ENCODE measurements at regions not wholly inside any gene's neighbourhood (a gene's known extent, or its start where the extent isn't known, plus 50 kb on each side); places are given as distances from the start of the nearest gene placed in this dataset.

GRCh38 chr2:102078773-102079172 lies 63.8 kb upstream of the IL1R1 start:
- ATAC-seq (replicated peaks; ENCODE audit: extremely low read depth, poor library complexity, severe bottlenecking), result no peak
- Mint-ChIP-seq H3K27ac (ENCODE audit: low read depth) (no peak overlapping the region), H3K4me1 (peaks cover 15% of the 10 kb centered on the region), H3K9me3 (no peaks in the 10 kb centered on the region), H3K27me3 (peaks cover 18% of the 10 kb centered on the region), H3K4me3 (no peak overlapping the region), H3K36me3 (ENCODE audit: insufficient read depth) (peaks cover 1% of the 10 kb centered on the region)
- no peak for DNase-seq (ENCODE audit: low spot score in 2 of 2)

- DNase-seq (ENCODE audit: low spot score in 2 of 2) (no peak), ATAC-seq (replicated peaks; ENCODE audit: extremely low read depth, poor library complexity, severe bottlenecking) (no peak)
- Mint-ChIP-seq H3K4me1 (peaks cover 15% of the 10 kb centered on the region), H3K4me3 (no peak overlapping the region), H3K36me3 (ENCODE audit: insufficient read depth) (peaks cover 1% of the 10 kb centered on the region), H3K27me3 (peaks cover 18% of the 10 kb centered on the region), H3K27ac (ENCODE audit: low read depth) (no peak overlapping the region), H3K9me3 (no peaks in the 10 kb centered on the region)
These were observed 61.9 kb upstream of the IL1R1 start for GRCh38 chr2:102080451-102081242.

DNA sequence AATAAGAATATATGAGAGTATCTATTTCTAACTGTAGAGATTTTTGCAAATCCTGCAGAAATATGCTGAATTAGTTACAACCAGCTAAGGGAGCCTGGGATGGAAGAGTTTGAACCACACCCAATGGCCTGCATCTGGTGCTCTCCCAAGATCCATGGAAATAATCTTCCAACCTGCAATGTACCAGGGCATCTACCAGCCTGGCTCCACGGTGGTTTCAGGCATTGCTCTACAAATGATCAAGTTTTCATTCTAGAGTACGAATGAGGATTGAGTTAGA lies 61.4 kb upstream of the IL1R1 start:
- DNase-seq (ENCODE audit: low spot score in 2 of 2) (no peak), ATAC-seq (replicated peaks; ENCODE audit: extremely low read depth, poor library complexity, severe bottlenecking) (no peak)
- H3K4me1 Mint-ChIP-seq, result peaks cover 15% of the 10 kb centered on the region
- H3K9me3 Mint-ChIP-seq, result no peaks in the 10 kb centered on the region
- peaks cover 1% of the 10 kb centered on the region for H3K36me3 Mint-ChIP-seq (ENCODE audit: insufficient read depth)
- no peak overlapping the region for H3K27ac Mint-ChIP-seq (ENCODE audit: low read depth)
- peaks cover 18% of the 10 kb centered on the region for H3K27me3 Mint-ChIP-seq
- H3K4me3 Mint-ChIP-seq, result no peak overlapping the region

- H3K4me3 Mint-ChIP-seq, result no peak overlapping the region
- H3K4me1 Mint-ChIP-seq, result peaks cover 15% of the 10 kb centered on the region
These were observed 60.9 kb upstream of the IL1R1 start for GRCh38 chr2:102081606-102082005.

GRCh38 chr2:102082571-102083392 lies 59.8 kb upstream of the IL1R1 start:
- peaks cover 15% of the 10 kb centered on the region for H3K4me1 Mint-ChIP-seq
- peak overlapping the region; percentile 53 for H3K4me3 Mint-ChIP-seq
- peaks cover 1% of the 10 kb centered on the region for H3K36me3 Mint-ChIP-seq (ENCODE audit: insufficient read depth)
- peak overlapping the region; percentile 38 for H3K27ac Mint-ChIP-seq (ENCODE audit: low read depth)
- no peaks in the 10 kb centered on the region for H3K9me3 Mint-ChIP-seq
- H3K27me3 Mint-ChIP-seq, result peaks cover 11% of the 10 kb centered on the region
- DNase-seq (ENCODE audit: low spot score in 2 of 2) (no peak), ATAC-seq (replicated peaks; ENCODE audit: extremely low read depth, poor library complexity, severe bottlenecking) (peak; percentile 65)

More at GRCh38 chr2:102081606-102082005, 60.9 kb upstream of the IL1R1 start:
- peaks cover 18% of the 10 kb centered on the region for H3K27me3 Mint-ChIP-seq
- H3K36me3 Mint-ChIP-seq (ENCODE audit: insufficient read depth), result peaks cover 1% of the 10 kb centered on the region
- no peak overlapping the region for H3K27ac Mint-ChIP-seq (ENCODE audit: low read depth)
- ATAC-seq (replicated peaks; ENCODE audit: extremely low read depth, poor library complexity, severe bottlenecking) (no peak), DNase-seq (ENCODE audit: low spot score in 2 of 2) (no peak)
- no peaks in the 10 kb centered on the region for H3K9me3 Mint-ChIP-seq

GRCh38 chr2:102083393-102083703 lies 59.2 kb upstream of the IL1R1 start:
- H3K4me3 Mint-ChIP-seq, result no peak overlapping the region
- no peaks in the 10 kb centered on the region for H3K9me3 Mint-ChIP-seq
- H3K27ac Mint-ChIP-seq (ENCODE audit: low read depth), result no peak overlapping the region
- H3K27me3 Mint-ChIP-seq, result peaks cover 5% of the 10 kb centered on the region
- no peaks in the 10 kb centered on the region for H3K36me3 Mint-ChIP-seq (ENCODE audit: insufficient read depth)
- ATAC-seq (replicated peaks; ENCODE audit: extremely low read depth, poor library complexity, severe bottlenecking), result peak; percentile 10
- H3K4me1 Mint-ChIP-seq, result peaks cover 15% of the 10 kb centered on the region
- DNase-seq (ENCODE audit: low spot score in 2 of 2), result no peak

DNA sequence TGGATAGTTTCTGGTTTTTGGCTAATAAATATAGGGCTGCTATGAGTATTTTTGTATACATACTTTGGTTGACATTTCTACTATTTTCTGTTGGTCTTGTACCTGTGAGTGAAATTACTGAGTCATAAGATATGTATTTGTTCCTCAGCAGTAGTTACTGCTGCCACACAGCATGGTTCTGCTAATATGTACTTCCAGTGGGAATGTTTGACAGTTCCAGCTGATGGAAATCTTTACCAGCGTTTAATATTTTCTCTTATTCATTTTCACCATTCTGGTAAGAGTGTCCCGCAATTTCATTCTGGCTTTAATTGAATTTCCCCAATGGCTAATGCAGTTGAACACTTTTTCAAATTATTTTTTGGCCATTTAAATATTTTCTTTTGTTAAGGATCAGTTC lies 57.9 kb upstream of the IL1R1 start:
- no peak overlapping the region for H3K27ac Mint-ChIP-seq (ENCODE audit: low read depth)

DNA sequence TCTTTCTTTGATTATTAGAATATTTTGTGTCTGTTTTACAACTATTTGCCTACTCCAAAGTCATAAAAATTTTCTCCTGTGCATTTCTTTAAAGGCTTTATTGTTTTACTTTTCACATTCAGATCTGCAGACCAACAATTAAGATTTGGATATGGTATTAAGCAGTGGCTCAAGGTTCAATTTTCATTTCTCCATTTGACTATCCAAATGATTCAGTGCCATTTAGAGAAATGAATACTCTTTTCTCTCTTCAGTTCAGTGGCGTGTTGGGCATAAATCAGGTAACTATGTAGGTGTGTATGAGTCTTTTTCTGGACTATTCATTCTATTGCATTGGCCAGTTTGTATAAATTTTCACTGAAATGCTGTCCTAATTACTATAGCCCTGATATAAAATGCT lies 57.3 kb upstream of the IL1R1 start:
- Mint-ChIP-seq H3K4me1 (peaks cover 15% of the 10 kb centered on the region), H3K9me3 (peaks cover 1% of the 10 kb centered on the region), H3K4me3 (no peak overlapping the region), H3K27ac (ENCODE audit: low read depth) (no peak overlapping the region), H3K27me3 (no peaks in the 10 kb centered on the region), H3K36me3 (ENCODE audit: insufficient read depth) (no peaks in the 10 kb centered on the region)
- DNase-seq (ENCODE audit: low spot score in 2 of 2), result no peak
- no peak for ATAC-seq (replicated peaks; ENCODE audit: extremely low read depth, poor library complexity, severe bottlenecking)

More for the DNA sequence above, 57.9 kb upstream of the IL1R1 start:
- Mint-ChIP-seq H3K36me3 (ENCODE audit: insufficient read depth) (no peaks in the 10 kb centered on the region), H3K27me3 (no peaks in the 10 kb centered on the region), H3K4me3 (no peak overlapping the region), H3K4me1 (peaks cover 15% of the 10 kb centered on the region), H3K9me3 (no peaks in the 10 kb centered on the region)
- no peak for DNase-seq (ENCODE audit: low spot score in 2 of 2)
- no peak for ATAC-seq (replicated peaks; ENCODE audit: extremely low read depth, poor library complexity, severe bottlenecking)

DNA sequence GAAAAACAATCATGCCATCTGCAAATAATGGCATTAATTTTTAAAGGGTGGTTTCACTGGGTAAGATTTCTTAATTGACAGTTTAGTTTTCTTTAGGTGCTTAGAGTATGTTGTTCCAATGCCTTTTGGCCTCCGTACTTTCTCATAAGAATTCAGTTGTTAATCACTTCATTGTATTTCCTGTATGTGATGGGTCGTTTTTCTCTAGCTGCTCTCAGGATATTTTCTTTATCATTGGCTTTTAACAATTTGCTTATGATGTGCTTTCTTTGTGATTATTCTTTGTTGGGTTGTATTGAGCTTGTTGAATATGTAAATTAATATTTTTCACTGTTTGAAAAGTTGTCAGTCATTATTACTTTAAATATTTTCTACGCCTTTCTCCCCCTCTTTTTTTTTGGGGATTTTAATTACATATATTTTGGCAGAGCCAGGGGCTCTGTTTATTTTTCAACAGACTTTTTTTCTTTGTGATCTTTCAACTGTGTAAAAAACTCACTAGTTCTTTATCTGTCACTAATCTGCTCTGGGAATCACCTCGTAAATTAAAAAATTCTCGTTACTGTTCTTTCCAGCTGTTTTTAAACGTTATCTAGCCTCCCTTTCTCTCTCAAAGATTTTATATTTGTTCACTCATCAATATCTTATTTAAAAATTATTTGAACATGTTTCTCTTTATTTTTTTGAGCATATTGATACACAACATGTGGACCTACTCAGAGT lies 56.2 kb upstream of the IL1R1 start:
- H3K27ac Mint-ChIP-seq (ENCODE audit: low read depth), result no peak overlapping the region
- no peaks in the 10 kb centered on the region for H3K36me3 Mint-ChIP-seq (ENCODE audit: insufficient read depth)
- no peak overlapping the region for H3K4me3 Mint-ChIP-seq
- H3K9me3 Mint-ChIP-seq, result peaks cover 5% of the 10 kb centered on the region
- DNase-seq (ENCODE audit: low spot score in 2 of 2) (no peak), ATAC-seq (replicated peaks; ENCODE audit: extremely low read depth, poor library complexity, severe bottlenecking) (no peak)
- H3K27me3 Mint-ChIP-seq, result no peaks in the 10 kb centered on the region
- H3K4me1 Mint-ChIP-seq, result peaks cover 15% of the 10 kb centered on the region

DNA sequence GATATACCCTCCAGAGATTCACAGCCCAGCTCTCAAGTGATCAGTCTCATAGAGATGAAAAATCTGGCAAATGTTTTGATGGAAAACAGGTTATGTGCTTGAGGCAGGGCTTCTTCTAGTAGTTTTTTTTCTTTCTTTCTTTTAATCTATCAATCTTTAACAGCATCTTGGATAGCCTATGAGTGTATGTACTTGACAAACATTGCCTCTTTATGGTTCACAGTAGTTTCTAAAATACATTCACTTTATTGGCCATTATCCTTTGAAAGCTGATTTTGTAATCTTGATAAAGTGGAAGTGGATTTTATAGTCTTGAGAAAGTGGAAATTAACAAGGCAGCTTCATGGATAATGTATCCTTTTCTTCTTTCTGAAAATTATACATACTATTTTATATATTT lies 51.4 kb upstream of the IL1R1 start:
- Mint-ChIP-seq H3K4me1 (no peaks in the 10 kb centered on the region), H3K27ac (ENCODE audit: low read depth) (no peak overlapping the region), H3K36me3 (ENCODE audit: insufficient read depth) (no peaks in the 10 kb centered on the region), H3K4me3 (no peak overlapping the region), H3K9me3 (peaks cover 5% of the 10 kb centered on the region), H3K27me3 (peaks cover 12% of the 10 kb centered on the region)
- DNase-seq (ENCODE audit: low spot score in 2 of 2) (no peak), ATAC-seq (replicated peaks; ENCODE audit: extremely low read depth, poor library complexity, severe bottlenecking) (no peak)

DNA sequence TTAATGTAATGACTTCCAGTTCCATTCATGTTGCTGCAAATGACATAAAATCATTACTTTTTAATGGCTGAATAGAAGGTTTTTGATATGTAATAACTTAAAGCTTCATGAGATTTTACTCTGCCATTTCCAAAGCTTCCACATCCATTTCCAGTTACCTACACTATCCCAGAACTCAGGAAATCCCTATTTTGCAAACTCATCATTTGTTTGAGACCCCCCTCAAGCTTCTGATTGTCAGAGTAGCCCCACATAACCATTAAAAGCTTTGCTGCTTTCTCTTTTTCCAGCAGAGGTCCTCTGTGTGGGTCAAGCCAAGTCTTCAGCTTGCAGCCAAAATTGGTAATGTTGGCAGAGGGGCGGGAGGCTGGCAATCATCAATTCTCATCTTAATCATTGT lies 50.6 kb upstream of the IL1R1 start:
- no peak for DNase-seq (ENCODE audit: low spot score in 2 of 2)

DNA sequence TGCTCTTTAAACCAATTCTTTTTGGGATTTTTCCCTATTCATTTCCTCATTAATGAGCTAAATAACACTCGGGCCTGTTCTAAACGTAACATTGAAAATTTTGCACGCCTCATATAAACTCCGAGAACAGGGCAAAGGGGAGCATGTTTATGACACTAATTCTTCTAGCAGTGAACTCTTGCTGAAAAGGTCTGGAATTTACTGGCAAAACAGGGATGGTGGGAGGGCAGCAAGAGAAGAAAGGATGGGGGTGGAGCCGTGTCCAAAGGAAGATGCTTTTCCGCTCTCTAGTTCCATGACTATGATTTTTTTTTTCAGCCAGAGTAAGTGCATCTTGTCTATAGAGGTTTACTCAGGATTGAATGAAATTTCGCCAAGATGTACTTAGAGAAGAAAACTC lies 50.0 kb upstream of the IL1R1 start:
- ATAC-seq (replicated peaks; ENCODE audit: extremely low read depth, poor library complexity, severe bottlenecking), result no peak
- H3K27ac Mint-ChIP-seq (ENCODE audit: low read depth), result no peak overlapping the region
- no peak for DNase-seq (ENCODE audit: low spot score in 2 of 2)
- H3K36me3 Mint-ChIP-seq (ENCODE audit: insufficient read depth), result no peaks in the 10 kb centered on the region
- H3K4me1 Mint-ChIP-seq, result no peaks in the 10 kb centered on the region
- H3K27me3 Mint-ChIP-seq, result peaks cover 21% of the 10 kb centered on the region
- no peak overlapping the region for H3K4me3 Mint-ChIP-seq
- peaks cover 5% of the 10 kb centered on the region for H3K9me3 Mint-ChIP-seq

More for the DNA sequence above, 50.6 kb upstream of the IL1R1 start:
- Mint-ChIP-seq H3K9me3 (peaks cover 5% of the 10 kb centered on the region), H3K27ac (ENCODE audit: low read depth) (no peak overlapping the region), H3K36me3 (ENCODE audit: insufficient read depth) (no peaks in the 10 kb centered on the region), H3K4me1 (no peaks in the 10 kb centered on the region), H3K27me3 (peaks cover 19% of the 10 kb centered on the region), H3K4me3 (no peak overlapping the region)
- ATAC-seq (replicated peaks; ENCODE audit: extremely low read depth, poor library complexity, severe bottlenecking), result no peak

Measured in central memory CD8-positive, alpha-beta T cell (primary cell).